ENCODE measurements at regions not wholly inside any gene's neighbourhood (a gene's known extent, or its start where the extent isn't known, plus 50 kb on each side); places are given as distances from the start of the nearest gene placed in this dataset.

DNA sequence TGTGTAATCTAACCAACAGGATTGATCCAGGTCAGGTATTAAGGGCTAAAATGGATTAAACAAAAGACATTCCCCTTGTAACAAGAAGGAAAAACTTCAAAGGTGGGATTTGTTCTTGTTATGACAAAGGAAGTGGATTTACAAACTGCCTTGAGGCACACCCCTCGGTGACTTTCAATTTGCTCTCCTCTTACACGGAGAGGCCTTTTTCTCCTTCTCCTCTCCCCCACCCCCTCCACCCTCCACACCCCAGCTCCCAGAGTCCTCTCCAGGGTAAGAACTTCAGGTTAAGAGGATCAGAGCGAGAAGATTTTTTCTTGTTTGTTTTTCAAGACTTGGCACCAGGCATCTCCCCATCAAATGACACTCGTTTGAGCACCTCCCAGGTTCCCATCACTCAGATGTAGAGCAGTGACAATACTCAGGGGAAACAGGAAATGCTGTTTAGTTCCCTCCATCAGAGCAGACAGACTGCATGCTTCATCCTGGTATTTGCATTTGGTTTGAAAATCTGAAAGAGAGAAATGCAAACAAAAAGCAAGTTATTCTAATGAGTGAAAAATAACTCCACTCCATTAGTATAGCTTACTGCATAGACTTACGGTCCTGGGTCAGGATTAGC, 77.6 kb upstream of the TMEM260 start:
- no peak for DNase-seq (ENCODE audit: low read depth)

GRCh38 chr14:56505361-56505760, 74.2 kb upstream of the TMEM260 start:
- DNase-seq (ENCODE audit: low read depth) = no peak

GRCh38 chr14:56512521-56512920, 67.1 kb upstream of the TMEM260 start:
- no peak for DNase-seq (ENCODE audit: low read depth)

DNA sequence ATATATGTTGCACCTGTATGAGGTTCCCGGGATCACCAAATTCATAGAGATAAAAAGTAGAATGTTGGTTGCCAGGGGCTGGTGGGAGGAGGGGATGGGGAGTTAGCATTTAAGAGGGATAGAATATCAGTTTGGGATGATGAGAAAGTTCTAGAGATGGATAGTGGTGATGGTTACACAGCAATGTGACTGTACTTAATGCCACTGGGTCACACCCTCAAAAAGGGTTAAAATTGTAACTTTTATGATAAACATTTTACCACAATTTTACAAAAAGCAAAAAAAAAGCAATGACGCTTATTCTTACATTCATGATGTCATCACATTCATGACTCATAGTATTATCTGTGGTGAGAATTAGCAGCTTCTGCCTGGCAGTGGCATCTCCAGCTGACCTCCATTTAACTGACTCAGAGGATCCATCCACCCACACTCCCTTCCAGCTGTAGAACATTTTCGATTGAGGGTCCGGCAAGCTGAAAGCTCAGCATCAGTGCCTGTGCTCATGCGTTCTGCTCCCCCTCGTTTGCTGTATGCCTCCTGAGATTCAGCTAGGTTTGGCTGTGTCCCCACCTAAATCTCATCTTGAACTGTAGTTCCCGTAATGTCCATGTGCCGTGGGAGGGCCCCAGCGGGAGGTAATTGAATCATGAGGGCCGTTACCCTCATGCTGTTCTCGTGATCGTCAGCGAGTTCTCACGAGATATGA, 64.8 kb upstream of the TMEM260 start:
- no peak for DNase-seq (ENCODE audit: low read depth)

DNA sequence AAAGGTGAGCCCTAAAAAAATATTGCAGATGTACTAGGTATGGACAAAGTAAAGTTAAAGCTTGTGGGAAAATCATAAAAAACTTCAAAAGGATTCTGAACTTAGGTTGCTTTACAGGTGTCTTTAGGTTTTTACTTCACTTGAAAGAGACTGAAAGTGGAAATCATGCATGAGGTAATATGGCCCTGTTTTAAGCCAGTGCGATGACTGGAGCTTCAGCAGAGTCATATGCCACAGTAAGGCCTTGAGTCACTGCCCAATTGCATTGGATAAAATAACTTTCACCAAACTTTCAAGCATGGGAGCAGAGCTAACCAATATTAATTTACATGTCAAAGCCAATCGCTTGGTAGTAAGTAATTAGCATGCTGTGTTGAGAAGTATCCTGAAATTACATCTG, 63.9 kb upstream of the TMEM260 start:
- no peak for DNase-seq (ENCODE audit: low read depth)

DNA sequence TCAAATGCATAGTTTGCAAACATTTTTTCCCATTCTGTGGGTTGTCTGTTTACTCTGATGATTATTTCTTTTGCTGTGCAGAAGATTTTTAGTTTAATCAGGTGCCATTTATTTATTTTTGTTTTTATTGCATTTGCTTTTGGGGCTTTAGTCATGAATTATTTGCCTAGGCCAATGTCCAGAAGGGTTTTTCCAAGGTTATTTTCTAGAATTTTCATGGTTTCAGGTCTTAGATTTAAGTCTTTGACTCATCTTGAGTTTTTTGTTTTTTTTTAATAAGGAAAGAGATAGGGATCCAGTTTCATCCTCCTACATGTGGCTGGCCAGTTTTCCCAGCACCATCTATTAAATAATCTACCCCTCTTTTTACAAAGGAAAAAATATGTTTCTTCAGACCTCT, 57.2 kb upstream of the TMEM260 start:
- DNase-seq (ENCODE audit: low read depth) = no peak

- no peak for DNase-seq (ENCODE audit: low read depth)
Observed at GRCh38 chr14:56524971-56525677, 54.5 kb upstream of the TMEM260 start.

- DNase-seq (ENCODE audit: low read depth) = no peak
Observed at GRCh38 chr14:56528927-56529326, 50.7 kb upstream of the TMEM260 start.
